SK-N-MC (cell line): ENCODE measurements at regions not wholly inside any gene's neighbourhood (a gene's known extent, or its start where the extent isn't known, plus 50 kb on each side); places are given as distances from the start of the nearest gene placed in this dataset.

Experiments
- EZH2 ChIP-seq: fragments of 200-600 bp; sonication (generic); IDR thresholded peaks from one replicate; pipeline ENCODE4 v1.6.1; 2017; ENCODE audit warnings: antibody characterized with exemption
- FOXP2 ChIP-seq: optimal IDR thresholded peaks from 2 replicates; pipeline ENCODE3; 2011; ENCODE audit warnings: mild to moderate bottlenecking, moderate library complexity; ENCODE audit not compliant: insufficient read depth; ENCODE audit errors: extremely low read length, control extremely low read depth
- POLR2AphosphoS5 ChIP-seq: IDR thresholded peaks from 2 replicates; pipeline ENCODE4 v1.6.1; 2012; ENCODE audit warnings: mild to moderate bottlenecking, low read depth, low read length, borderline replicate concordance

DNA sequence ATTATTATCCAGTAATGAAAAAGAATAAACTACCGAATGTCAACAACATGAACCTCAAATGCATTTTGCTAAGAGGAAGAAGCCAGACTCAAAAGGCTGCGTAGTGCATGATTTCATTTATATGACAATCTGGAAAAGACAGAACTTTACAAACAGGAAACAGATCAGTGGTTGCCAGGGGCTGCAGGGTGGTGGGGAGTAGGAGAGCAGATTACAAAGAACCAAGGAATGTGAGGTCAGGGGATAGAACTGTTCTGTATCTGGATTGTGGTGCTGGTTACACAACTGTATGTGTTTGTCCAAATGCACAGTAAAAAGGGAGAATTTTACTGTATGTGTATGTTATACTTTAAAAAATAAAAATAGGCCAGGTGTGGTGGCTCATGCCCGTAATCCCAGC, 89.7 kb upstream of the MYL2 start:
- TF ChIP-seq EZH2 (no peak), POLR2AphosphoS5 (no peak), FOXP2 (no peak)
